ENCODE measurements at regions not wholly inside any gene's neighbourhood (a gene's known extent, or its start where the extent isn't known, plus 50 kb on each side); places are given as distances from the start of the nearest gene placed in this dataset.

- TF ChIP-seq GZF1 (CRISPR knock-in tag; IDR thresholded peaks at IDR 0.05) (no peak), PHF20 (CRISPR knock-in tag; IDR thresholded peaks at IDR 0.05) (no peak), ZNF207 (IDR thresholded peaks at IDR 0.05; ENCODE audit: borderline replicate concordance) (no peak), ZNF235 (CRISPR knock-in tag; IDR thresholded peaks at IDR 0.05; ENCODE audit: borderline replicate concordance) (no peak), HBP1 (CRISPR knock-in tag; IDR thresholded peaks at IDR 0.05; ENCODE audit: low read depth) (no peak), FOXO4 (CRISPR knock-in tag; conservative IDR thresholded peaks at IDR 0.05) (no peak), IRF2 (CRISPR knock-in tag; IDR thresholded peaks at IDR 0.05) (no peak), HOXA3 (CRISPR knock-in tag; IDR thresholded peaks at IDR 0.05) (no peak)
Measured at GRCh38 chr6:9593554-9593953, 821.3 kb downstream of the TFAP2A start (continued).

GRCh38 chr6:9583753-9584352 lies 831.0 kb downstream of the TFAP2A start:
- no peak for DNase-seq (ENCODE audit: low spot score)
- H3K79me2 ChIP-seq (ENCODE audit: insufficient read depth, low read length): no peaks in the 10 kb centered on the region
- no peaks in the 10 kb centered on the region for H3K27me3 ChIP-seq (ENCODE audit: control insufficient read depth in 1 of 2, insufficient read depth in 2 of 2, low read length in 2 of 2)
- no peak overlapping the region for H2AFZ ChIP-seq (ENCODE audit: low read length)
- ChIA-PET CTCF (ENCODE audit: low intra/inter-chr PET ratio, low total read pairs) (no interaction called here), POLR2A (no interaction called here)
- ATAC-seq: no peak
- no peak overlapping the region for H3K4me2 ChIP-seq (ENCODE audit: low read depth, low read length)
- H3K9me3 ChIP-seq (ENCODE audit: low read length): peaks cover 37% of the 10 kb centered on the region
- no peaks in the 10 kb centered on the region for H3K4me1 ChIP-seq (ENCODE audit: insufficient read depth, low read length)
- no peak overlapping the region for H3K27ac ChIP-seq (ENCODE audit: extremely low read length, insufficient read depth, low read length)
- H3K9ac ChIP-seq (ENCODE audit: insufficient read depth, low read depth, low read length): no peak overlapping the region
- BruUV-seq (replicated peaks): no TSS peak
- H3K4me3 ChIP-seq (replicated peaks in 1 of 3; ENCODE audit: insufficient read depth in 1 of 3, low read depth in 2 of 3, low read length in 3 of 3): no peak overlapping the region
- FAIRE-seq: no peak
- WGBS (ENCODE audit: low lambda C conversion rate): 4% methylated on average over 2 of the region's 2 CpGs
- H4K20me1 ChIP-seq (ENCODE audit: insufficient read depth, low read length): no peaks in the 10 kb centered on the region
- in situ Hi-C loops (cut with HindIII; ENCODE audit: extremely low pct_ligation_motif_present, low pct_unique_long_range_greater_than_20kb) (no loop called here), intact Hi-C loops (cut with micrococcal nuclease; ENCODE audit: unreplicated experiment) (no loop called here)
- no peaks in the 10 kb centered on the region for H3K36me3 ChIP-seq (replicated peaks in 1 of 2; ENCODE audit: control insufficient read depth in 1 of 2, insufficient read depth in 2 of 2, low read length in 2 of 2)
- TF ChIP-seq PHF21A (CRISPR knock-in tag; IDR thresholded peaks at IDR 0.05) (no peak), ZNF501 (CRISPR knock-in tag; IDR thresholded peaks at IDR 0.05) (no peak), LCORL (IDR thresholded peaks at IDR 0.05) (no peak), LCORL (CRISPR knock-in tag; IDR thresholded peaks at IDR 0.05) (no peak), REXO4 (CRISPR knock-in tag; IDR thresholded peaks at IDR 0.05; ENCODE audit: borderline replicate concordance) (no peak), ZNF460 (CRISPR knock-in tag; IDR thresholded peaks at IDR 0.05; ENCODE audit: borderline replicate concordance) (no peak), ARID4A (CRISPR knock-in tag; IDR thresholded peaks at IDR 0.05; ENCODE audit: borderline replicate concordance) (no peak)

Measured in HepG2 (cell line).